BE2C (cell line): ENCODE measurements at regions not wholly inside any gene's neighbourhood (a gene's known extent, or its start where the extent isn't known, plus 50 kb on each side); places are given as distances from the start of the nearest gene placed in this dataset.

Experiments used
- DNase-seq: peaks from one replicate; pipeline ENCODE4 v3.0.0-alpha.2; 2020
- H3K27me3 ChIP-seq: fragments of 250-450 bp; sonication (Bioruptor Pico); 2 replicates; pipeline ENCODE4 v1.5.1; 2020; ENCODE audit warnings: mild to moderate bottlenecking
- H3K36me3 ChIP-seq: fragments of 250-450 bp; sonication (Bioruptor Pico); 2 replicates; pipeline ENCODE4 v1.5.1; 2020; ENCODE audit warnings: mild to moderate bottlenecking
- H3K4me1 ChIP-seq: fragments of 250-450 bp; sonication (Bioruptor Pico); 2 replicates; pipeline ENCODE4 v1.5.1; 2020
- H3K4me3 ChIP-seq: 2 replicates; pipeline ENCODE4 v1.5.1; 2011; ENCODE audit warnings: low read depth, low read length
- H3K9me3 ChIP-seq: fragments of 250-450 bp; sonication (Bioruptor Pico); 2 replicates; pipeline ENCODE4 v1.5.1; 2020
- CTCF ChIP-seq: IDR thresholded peaks from 2 replicates; pipeline ENCODE4 v1.5.1; 2012; ENCODE audit warnings: mild to moderate bottlenecking, low read depth, low read length

- TF ChIP-seq CTCF = no peak
- H3K27me3 ChIP-seq = no peaks in the 10 kb centered on the region
- no peak overlapping the region for H3K4me3 ChIP-seq
- DNase-seq = no peak
- no peaks in the 10 kb centered on the region for H3K36me3 ChIP-seq
- H3K4me1 ChIP-seq = no peaks in the 10 kb centered on the region
- no peaks in the 10 kb centered on the region for H3K9me3 ChIP-seq
Observed at GRCh38 chr11:19651653-19652052, 61.0 kb upstream of the NAV2 start.

- Histone ChIP-seq H3K4me3 (no peak overlapping the region), H3K4me1 (no peaks in the 10 kb centered on the region), H3K27me3 (no peaks in the 10 kb centered on the region), H3K36me3 (no peaks in the 10 kb centered on the region), H3K9me3 (no peaks in the 10 kb centered on the region)
- no peak for TF ChIP-seq CTCF
- DNase-seq = no peak
Observed at GRCh38 chr11:19651028-19651427, 61.6 kb upstream of the NAV2 start.

DNA sequence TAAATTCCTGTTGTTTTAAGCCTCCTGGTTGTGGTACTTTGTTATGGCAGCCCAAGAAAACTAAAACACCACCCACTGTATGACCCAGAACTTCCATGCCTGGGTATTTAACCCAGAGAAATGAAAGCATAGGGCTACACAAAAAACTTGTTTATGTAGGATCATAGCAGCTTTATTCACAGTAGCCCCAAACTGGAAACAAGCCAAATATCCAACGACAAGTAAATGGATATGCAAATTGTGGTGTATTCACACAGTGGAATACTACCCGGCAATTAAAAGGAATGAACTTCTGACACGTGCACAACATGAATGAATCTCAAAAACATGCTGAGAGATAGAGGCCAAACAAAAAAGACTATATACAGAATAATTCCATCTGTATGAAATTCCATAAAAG lies 62.2 kb upstream of the NAV2 start:
- H3K36me3 ChIP-seq = no peaks in the 10 kb centered on the region
- H3K27me3 ChIP-seq = no peaks in the 10 kb centered on the region
- no peaks in the 10 kb centered on the region for H3K4me1 ChIP-seq
- no peaks in the 10 kb centered on the region for H3K9me3 ChIP-seq
- DNase-seq = no peak
- H3K4me3 ChIP-seq = no peak overlapping the region
- TF ChIP-seq CTCF = no peak

DNA sequence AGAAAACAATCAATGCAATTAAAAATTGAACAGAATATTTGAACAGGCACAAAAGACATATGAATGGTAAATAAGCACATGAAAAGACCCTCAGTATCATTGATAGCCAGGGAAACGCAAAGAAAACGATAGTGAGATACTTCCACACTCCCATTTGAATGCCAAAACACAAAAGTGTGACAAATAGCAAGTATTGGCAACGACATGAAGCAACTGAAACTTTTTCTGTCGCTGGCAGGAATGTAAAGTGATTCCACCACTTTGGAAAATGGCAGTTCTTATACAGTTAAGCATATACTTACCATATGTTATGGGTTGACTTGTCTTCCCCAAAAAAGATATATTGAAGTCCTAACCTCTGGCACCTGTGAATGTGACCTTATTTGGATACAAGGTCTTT lies 62.9 kb upstream of the NAV2 start:
- H3K4me1 ChIP-seq = no peaks in the 10 kb centered on the region
- no peaks in the 10 kb centered on the region for H3K9me3 ChIP-seq
- no peaks in the 10 kb centered on the region for H3K36me3 ChIP-seq
- no peak for TF ChIP-seq CTCF
- H3K27me3 ChIP-seq = no peaks in the 10 kb centered on the region
- H3K4me3 ChIP-seq = no peak overlapping the region
- no peak for DNase-seq

- no peak for TF ChIP-seq CTCF
- Histone ChIP-seq H3K9me3 (no peaks in the 10 kb centered on the region), H3K4me3 (no peak overlapping the region), H3K4me1 (no peaks in the 10 kb centered on the region), H3K36me3 (no peaks in the 10 kb centered on the region), H3K27me3 (no peaks in the 10 kb centered on the region)
- no peak for DNase-seq
Observed at GRCh38 chr11:19648321-19648720, 64.3 kb upstream of the NAV2 start.

DNA sequence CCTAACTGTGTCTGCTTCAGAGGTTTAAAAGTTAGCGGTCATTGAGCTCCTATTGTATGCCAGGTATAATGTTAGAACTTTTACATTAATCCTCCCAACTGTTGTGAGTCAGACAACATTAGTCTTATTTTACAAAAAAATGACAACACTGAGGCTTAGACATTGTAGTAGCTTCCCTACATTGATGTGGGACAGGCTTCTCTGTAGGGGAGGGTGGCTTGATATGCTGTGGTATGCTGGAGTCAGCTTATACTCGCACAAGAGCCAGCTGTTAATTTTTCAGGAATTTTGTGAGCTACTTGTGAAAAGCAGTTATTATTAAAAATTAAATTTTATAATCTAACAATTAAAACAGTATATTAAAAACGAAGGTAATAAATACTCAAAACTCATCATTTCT lies 64.8 kb upstream of the NAV2 start:
- Histone ChIP-seq H3K4me1 (no peaks in the 10 kb centered on the region), H3K4me3 (no peak overlapping the region), H3K9me3 (no peaks in the 10 kb centered on the region), H3K36me3 (no peaks in the 10 kb centered on the region), H3K27me3 (no peaks in the 10 kb centered on the region)
- no peak for DNase-seq
- no peak for TF ChIP-seq CTCF
